ENCODE measurements at regions not wholly inside any gene's neighbourhood (a gene's known extent, or its start where the extent isn't known, plus 50 kb on each side); places are given as distances from the start of the nearest gene placed in this dataset.

GRCh38 chr18:35770376-35771014, 189.0 kb downstream of the GALNT1 start:
- POLR2A ChIA-PET (ENCODE audit: partially characterized antibody), result no interaction called here
- H3K36me3 ChIP-seq (ENCODE audit: insufficient read depth, low read length), result no peaks in the 10 kb centered on the region
- no peaks in the 10 kb centered on the region for H3K9me3 ChIP-seq (ENCODE audit: control insufficient read depth in 1 of 2, low read length in 2 of 2)

DNA sequence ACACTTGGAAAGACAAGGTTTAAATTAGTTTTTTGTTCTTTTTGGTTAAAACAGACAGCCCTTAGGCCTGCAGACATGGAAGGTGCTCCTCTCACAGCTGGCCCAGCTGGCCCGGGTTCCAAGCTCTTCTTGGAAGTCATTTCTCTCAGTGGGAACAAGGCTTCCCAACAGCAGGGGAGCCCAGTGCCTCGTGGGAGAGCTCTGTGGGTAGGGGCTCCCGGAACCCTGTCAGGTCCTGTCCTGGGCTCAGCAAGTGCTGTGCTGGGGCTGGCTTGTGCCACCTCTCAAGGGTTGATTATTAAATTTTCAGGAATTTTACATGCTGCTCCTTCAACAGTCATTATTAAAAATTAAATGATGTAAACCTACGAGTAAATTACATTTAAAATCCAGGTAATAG, 189.6 kb downstream of the GALNT1 start:
- Mint-ChIP-seq H3K36me3 (no peaks in the 10 kb centered on the region), H3K9me3 (peaks cover 0 to 5% (median 1%) of the 10 kb centered on the region in 8 donors), H3K4me1 (no peaks in the 10 kb centered on the region), H3K27ac (no peak overlapping the region), H3K4me3 (no peak overlapping the region), H3K27me3 (peaks cover 6 to 13% of the 10 kb centered on the region in 2 donors)
- no peak overlapping the region for H3K4me3 ChIP-seq (ENCODE audit: low read length in 2 of 2)
- intact Hi-C loops (cut with micrococcal nuclease), result no loop called here
- no peaks in the 10 kb centered on the region for H3K9me3 ChIP-seq (ENCODE audit: control insufficient read depth in 1 of 2, low read length in 2 of 2)
- no peak overlapping the region for H3K27ac ChIP-seq (ENCODE audit: low read depth, low read length)
- no peaks in the 10 kb centered on the region for H3K4me1 ChIP-seq (ENCODE audit: insufficient read depth, low read length)
- no peaks in the 10 kb centered on the region for H3K36me3 ChIP-seq (ENCODE audit: insufficient read depth, low read length)
- no peaks in the 10 kb centered on the region for H3K27me3 ChIP-seq (ENCODE audit: insufficient read depth, low read length)
- CTCF ChIA-PET (ENCODE audit: partially characterized antibody), result no interaction called here
- POLR2A ChIA-PET (ENCODE audit: partially characterized antibody), result no interaction called here
- no peak for DNase-seq

More at GRCh38 chr18:35770376-35771014, 189.0 kb downstream of the GALNT1 start:
- Mint-ChIP-seq H3K27ac (no peak overlapping the region), H3K27me3 (peaks cover 6 to 11% of the 10 kb centered on the region in 2 donors), H3K9me3 (peaks cover 0 to 2% (median 0%) of the 10 kb centered on the region in 8 donors), H3K4me1 (no peaks in the 10 kb centered on the region), H3K4me3 (no peak overlapping the region), H3K36me3 (no peaks in the 10 kb centered on the region)
- intact Hi-C loops (cut with micrococcal nuclease), result no loop called here
- H3K27me3 ChIP-seq (ENCODE audit: insufficient read depth, low read length), result no peaks in the 10 kb centered on the region
- no peak overlapping the region for H3K4me3 ChIP-seq (ENCODE audit: low read length in 2 of 2)
- no peak overlapping the region for H3K27ac ChIP-seq (ENCODE audit: low read depth, low read length)
- DNase-seq, result no peak
- CTCF ChIA-PET (ENCODE audit: partially characterized antibody), result interaction anchor here (0.8 kb wide), 1 partner anchor 16 kb away, joined by 3 read pairs; no protein-coding TSS in a partner anchor
- no peaks in the 10 kb centered on the region for H3K4me1 ChIP-seq (ENCODE audit: insufficient read depth, low read length)

DNA sequence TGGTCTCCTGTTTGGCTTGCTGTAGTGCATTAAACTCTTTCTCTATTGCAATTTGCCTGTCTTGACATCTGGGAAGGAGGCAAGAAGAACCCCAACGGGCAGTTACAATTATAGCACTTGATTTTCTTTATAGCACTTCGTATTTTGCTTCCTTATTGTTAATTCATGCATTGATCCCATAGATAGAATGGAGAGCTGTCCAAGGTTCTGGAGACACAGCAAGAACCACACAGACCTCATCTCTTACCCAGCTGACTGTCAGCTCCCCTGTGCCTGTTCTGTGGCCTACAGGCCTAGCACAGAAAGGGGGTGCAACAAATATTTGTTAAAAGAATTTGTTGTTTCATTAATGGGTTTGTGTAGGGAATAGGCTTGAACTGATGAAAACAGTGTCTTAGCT, 194.3 kb downstream of the GALNT1 start:
- intact Hi-C loops (cut with micrococcal nuclease), result no loop called here
- peaks cover 6 to 24% of the 10 kb centered on the region in 2 donors for H3K27me3 Mint-ChIP-seq
- Histone ChIP-seq H3K27me3 (ENCODE audit: insufficient read depth, low read length) (no peaks in the 10 kb centered on the region), H3K36me3 (ENCODE audit: insufficient read depth, low read length) (no peaks in the 10 kb centered on the region), H3K27ac (ENCODE audit: low read depth, low read length) (no peak overlapping the region), H3K4me3 (ENCODE audit: low read length in 2 of 2) (no peak overlapping the region), H3K4me1 (ENCODE audit: insufficient read depth, low read length) (no peaks in the 10 kb centered on the region), H3K9me3 (ENCODE audit: control insufficient read depth in 1 of 2, low read length in 2 of 2) (no peaks in the 10 kb centered on the region)
- no peaks in the 10 kb centered on the region for H3K36me3 Mint-ChIP-seq
- H3K9me3 Mint-ChIP-seq, result peaks cover 0 to 11% (median 3%) of the 10 kb centered on the region in 8 donors
- no peaks in the 10 kb centered on the region for H3K4me1 Mint-ChIP-seq
- H3K4me3 Mint-ChIP-seq, result no peak overlapping the region
- CTCF ChIA-PET (ENCODE audit: partially characterized antibody), result no interaction called here
- no peak for DNase-seq
- POLR2A ChIA-PET (ENCODE audit: partially characterized antibody), result no interaction called here
- H3K27ac Mint-ChIP-seq, result no peak overlapping the region

GRCh38 chr18:35776473-35776872, 194.9 kb downstream of the GALNT1 start:
- ChIA-PET CTCF (ENCODE audit: partially characterized antibody) (no interaction called here), POLR2A (ENCODE audit: partially characterized antibody) (no interaction called here)
- no peak overlapping the region for H3K27ac ChIP-seq (ENCODE audit: low read depth, low read length)
- intact Hi-C loops (cut with micrococcal nuclease), result no loop called here
- no peaks in the 10 kb centered on the region for H3K9me3 ChIP-seq (ENCODE audit: control insufficient read depth in 1 of 2, low read length in 2 of 2)
- Mint-ChIP-seq H3K27ac (no peak overlapping the region), H3K36me3 (no peaks in the 10 kb centered on the region), H3K27me3 (peaks cover 6 to 23% of the 10 kb centered on the region in 2 donors), H3K4me3 (no peak overlapping the region), H3K9me3 (peaks cover 0 to 11% (median 3%) of the 10 kb centered on the region in 8 donors), H3K4me1 (no peaks in the 10 kb centered on the region)
- no peak for DNase-seq
- no peaks in the 10 kb centered on the region for H3K36me3 ChIP-seq (ENCODE audit: insufficient read depth, low read length)
- H3K27me3 ChIP-seq (ENCODE audit: insufficient read depth, low read length), result no peaks in the 10 kb centered on the region
- H3K4me3 ChIP-seq (ENCODE audit: low read length in 2 of 2), result no peak overlapping the region
- no peaks in the 10 kb centered on the region for H3K4me1 ChIP-seq (ENCODE audit: insufficient read depth, low read length)

DNA sequence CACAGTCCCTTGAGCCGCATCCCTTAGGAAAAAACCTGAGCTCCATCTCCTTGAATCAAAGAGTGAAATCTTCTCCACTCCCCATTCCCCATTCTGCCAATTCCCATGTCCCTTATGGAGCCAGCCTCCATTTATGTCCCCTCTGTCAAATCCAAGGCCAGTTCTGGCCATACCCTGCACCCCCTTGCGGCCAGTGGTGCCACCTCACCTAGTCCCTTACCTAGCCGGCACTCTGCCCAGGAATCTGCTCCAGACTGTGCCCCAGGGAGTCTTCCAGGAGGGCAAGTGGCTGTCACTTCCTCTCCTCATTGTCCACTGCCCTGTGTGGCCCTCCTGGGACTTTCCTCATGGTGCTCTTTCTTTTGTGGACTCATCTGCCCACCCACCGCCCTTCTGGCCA, 195.4 kb upstream of the RMP24 start:
- Mint-ChIP-seq H3K36me3 (no peaks in the 10 kb centered on the region), H3K4me1 (no peaks in the 10 kb centered on the region), H3K27me3 (peaks cover 6 to 23% of the 10 kb centered on the region in 2 donors), H3K27ac (no peak overlapping the region), H3K4me3 (no peak overlapping the region), H3K9me3 (peaks cover 0 to 11% (median 3%) of the 10 kb centered on the region in 8 donors)
- ChIA-PET POLR2A (ENCODE audit: partially characterized antibody) (no interaction called here), CTCF (ENCODE audit: partially characterized antibody) (no interaction called here)
- Histone ChIP-seq H3K27me3 (ENCODE audit: insufficient read depth, low read length) (no peaks in the 10 kb centered on the region), H3K4me3 (ENCODE audit: low read length in 2 of 2) (no peak overlapping the region), H3K4me1 (ENCODE audit: insufficient read depth, low read length) (no peaks in the 10 kb centered on the region), H3K27ac (ENCODE audit: low read depth, low read length) (no peak overlapping the region), H3K36me3 (ENCODE audit: insufficient read depth, low read length) (no peaks in the 10 kb centered on the region), H3K9me3 (ENCODE audit: control insufficient read depth in 1 of 2, low read length in 2 of 2) (no peaks in the 10 kb centered on the region)
- no peak for DNase-seq
- intact Hi-C loops (cut with micrococcal nuclease), result no loop called here

DNA sequence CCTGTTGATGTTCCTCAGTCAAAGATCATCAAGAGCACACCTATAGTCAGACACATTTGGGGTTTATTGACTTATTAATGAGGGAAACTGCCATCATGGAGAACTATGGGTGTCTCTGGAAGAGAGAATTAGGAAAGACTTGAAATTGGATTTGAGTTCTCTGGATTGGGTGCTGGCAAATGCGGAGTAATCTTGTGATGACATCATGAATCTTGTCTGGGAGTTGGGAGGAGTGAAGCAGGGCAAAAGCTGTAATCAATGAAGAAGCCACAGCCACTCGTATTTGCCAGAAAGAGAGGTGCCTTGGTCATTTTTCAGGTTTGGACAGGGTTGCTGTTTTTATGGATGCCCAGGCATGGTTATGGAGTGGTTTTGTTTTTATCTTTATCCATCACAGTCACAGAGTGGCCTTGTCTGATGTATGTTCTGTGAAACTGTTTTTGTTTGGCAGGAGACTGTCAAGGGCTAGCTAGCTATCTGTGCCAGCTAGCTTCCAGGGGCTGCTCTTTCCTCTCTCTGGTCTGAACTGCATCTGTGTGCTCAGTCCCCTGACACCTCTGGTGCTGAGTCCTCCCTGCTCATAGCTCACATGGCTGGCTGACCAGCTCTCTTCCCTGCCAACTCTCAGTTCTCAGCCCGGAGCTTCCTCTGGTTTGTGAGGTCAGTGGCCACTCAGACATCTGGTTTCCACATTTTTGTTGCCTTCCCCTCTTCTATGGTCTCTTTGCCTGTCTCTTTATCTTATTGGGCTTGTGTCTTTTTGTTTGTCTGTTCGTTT, 193.4 kb upstream of the RMP24 start:
- H3K27ac ChIP-seq (ENCODE audit: low read depth, low read length), result no peak overlapping the region
- ChIA-PET CTCF (ENCODE audit: partially characterized antibody) (no interaction called here), POLR2A (ENCODE audit: partially characterized antibody) (no interaction called here)
- Mint-ChIP-seq H3K27ac (no peak overlapping the region), H3K9me3 (peaks cover 0 to 11% (median 3%) of the 10 kb centered on the region in 8 donors), H3K27me3 (peaks cover 5 to 22% of the 10 kb centered on the region in 2 donors), H3K4me1 (no peaks in the 10 kb centered on the region), H3K4me3 (no peak overlapping the region), H3K36me3 (no peaks in the 10 kb centered on the region)
- no peaks in the 10 kb centered on the region for H3K9me3 ChIP-seq (ENCODE audit: control insufficient read depth in 1 of 2, low read length in 2 of 2)
- H3K4me1 ChIP-seq (ENCODE audit: insufficient read depth, low read length), result no peaks in the 10 kb centered on the region
- H3K4me3 ChIP-seq (ENCODE audit: low read length in 2 of 2), result no peak overlapping the region
- H3K27me3 ChIP-seq (ENCODE audit: insufficient read depth, low read length), result no peaks in the 10 kb centered on the region
- no peak for DNase-seq
- intact Hi-C loops (cut with micrococcal nuclease), result no loop called here
- H3K36me3 ChIP-seq (ENCODE audit: insufficient read depth, low read length), result no peaks in the 10 kb centered on the region

GRCh38 chr18:35780937-35781336, 191.5 kb upstream of the RMP24 start:
- H3K4me3 Mint-ChIP-seq, result no peak overlapping the region
- H3K9me3 ChIP-seq (ENCODE audit: control insufficient read depth in 1 of 2, low read length in 2 of 2), result no peaks in the 10 kb centered on the region
- H3K27me3 ChIP-seq (ENCODE audit: insufficient read depth, low read length), result no peaks in the 10 kb centered on the region
- no peaks in the 10 kb centered on the region for H3K36me3 ChIP-seq (ENCODE audit: insufficient read depth, low read length)
- peaks cover 0 to 8% (median under 1%) of the 10 kb centered on the region in 8 donors for H3K9me3 Mint-ChIP-seq
- H3K27ac ChIP-seq (ENCODE audit: low read depth, low read length), result no peak overlapping the region
- peaks cover 2 to 13% of the 10 kb centered on the region in 2 donors for H3K27me3 Mint-ChIP-seq
- H3K4me3 ChIP-seq (ENCODE audit: low read length in 2 of 2), result no peak overlapping the region
- H3K4me1 Mint-ChIP-seq, result no peaks in the 10 kb centered on the region
- intact Hi-C loops (cut with micrococcal nuclease), result no loop called here
- no peak for DNase-seq
- no peak overlapping the region for H3K27ac Mint-ChIP-seq
- POLR2A ChIA-PET (ENCODE audit: partially characterized antibody), result no interaction called here
- H3K4me1 ChIP-seq (ENCODE audit: insufficient read depth, low read length), result no peaks in the 10 kb centered on the region
- no peaks in the 10 kb centered on the region for H3K36me3 Mint-ChIP-seq
- CTCF ChIA-PET (ENCODE audit: partially characterized antibody), result no interaction called here
